ENCODE measurements at regions not wholly inside any gene's neighbourhood (a gene's known extent, or its start where the extent isn't known, plus 50 kb on each side); places are given as distances from the start of the nearest gene placed in this dataset.
"Not testable (repeated sequence)": the region's sequence is repeated elsewhere in the genome, so short reads cannot be mapped to it uniquely, and the experiment has no call there.

GRCh38 chr4:159791334-159791733 is 688.5 kb downstream of the RAPGEF2 start:
- no peak overlapping the region for H3K4me3 ChIP-seq (ENCODE audit: low read depth, low read length)
- no peaks in the 10 kb centered on the region for H3K9me3 ChIP-seq (ENCODE audit: control insufficient read depth, insufficient read depth, low read length)
- no peaks in the 10 kb centered on the region for H3K4me1 ChIP-seq (ENCODE audit: control insufficient read depth, insufficient read depth, low read length)
- H3K27me3 ChIP-seq (ENCODE audit: control insufficient read depth, insufficient read depth, low read length): no peaks in the 10 kb centered on the region
- H3K36me3 ChIP-seq (ENCODE audit: control insufficient read depth, insufficient read depth, low read length): no peaks in the 10 kb centered on the region
- no peak overlapping the region for H3K9ac ChIP-seq (ENCODE audit: low read depth, low read length)

DNA sequence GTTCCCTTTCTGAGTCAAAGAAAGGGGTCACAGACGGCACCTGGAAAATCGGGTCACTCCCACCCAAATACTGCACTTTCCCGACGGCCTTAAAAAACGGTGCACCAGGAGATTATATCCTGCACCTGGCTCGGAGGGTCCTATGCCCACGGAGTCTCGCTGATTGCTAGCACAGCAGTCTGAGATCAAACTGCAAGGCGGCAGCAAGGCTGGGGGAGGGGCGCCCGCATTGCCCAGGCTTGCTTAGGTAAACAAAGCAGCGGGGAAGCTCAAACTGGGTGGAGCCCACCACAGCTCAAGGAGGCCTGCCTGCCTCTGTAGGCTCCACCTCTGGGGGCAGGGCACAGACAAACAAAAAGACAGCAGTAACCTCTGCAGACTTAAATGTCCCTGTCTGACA is 701.7 kb downstream of the RAPGEF2 start:
- H3K9ac ChIP-seq (ENCODE audit: low read depth, low read length); H3K4me3 ChIP-seq (ENCODE audit: low read depth, low read length); H3K9me3 ChIP-seq (ENCODE audit: control insufficient read depth, insufficient read depth, low read length); H3K27me3 ChIP-seq (ENCODE audit: control insufficient read depth, insufficient read depth, low read length); H3K4me1 ChIP-seq (ENCODE audit: control insufficient read depth, insufficient read depth, low read length); H3K36me3 ChIP-seq (ENCODE audit: control insufficient read depth, insufficient read depth, low read length): not testable (repeated sequence)

- Histone ChIP-seq H3K4me1 (ENCODE audit: control insufficient read depth, insufficient read depth, low read length) (no peaks in the 10 kb centered on the region), H3K4me3 (ENCODE audit: low read depth, low read length) (no peak overlapping the region), H3K36me3 (ENCODE audit: control insufficient read depth, insufficient read depth, low read length) (no peaks in the 10 kb centered on the region), H3K9ac (ENCODE audit: low read depth, low read length) (no peak overlapping the region), H3K9me3 (ENCODE audit: control insufficient read depth, insufficient read depth, low read length) (no peaks in the 10 kb centered on the region), H3K27me3 (ENCODE audit: control insufficient read depth, insufficient read depth, low read length) (no peaks in the 10 kb centered on the region)
These were observed 720.9 kb downstream of the RAPGEF2 start for GRCh38 chr4:159823743-159824142.

DNA sequence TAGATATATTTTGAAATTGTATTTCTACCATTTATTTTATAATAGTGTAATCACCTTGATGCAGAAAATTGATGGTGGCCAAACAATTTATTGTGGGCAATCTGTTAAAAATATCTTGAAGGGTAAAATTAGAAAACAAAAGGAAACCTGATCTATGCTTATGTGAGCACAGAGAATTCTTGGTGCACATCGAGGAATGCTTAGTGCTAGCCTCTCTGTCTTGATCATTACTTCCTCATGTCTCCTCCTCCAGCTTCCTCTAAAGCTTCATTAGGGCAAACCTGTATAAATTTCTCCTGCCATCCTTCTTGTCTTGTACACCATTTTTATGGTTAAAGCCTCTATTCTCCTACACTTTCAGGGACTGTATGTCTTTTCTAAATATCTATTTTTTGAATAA is 725.8 kb downstream of the RAPGEF2 start:
- Histone ChIP-seq H3K9me3 (ENCODE audit: control insufficient read depth, insufficient read depth, low read length) (no peaks in the 10 kb centered on the region), H3K36me3 (ENCODE audit: control insufficient read depth, insufficient read depth, low read length) (no peaks in the 10 kb centered on the region), H3K9ac (ENCODE audit: low read depth, low read length) (no peak overlapping the region), H3K4me1 (ENCODE audit: control insufficient read depth, insufficient read depth, low read length) (no peaks in the 10 kb centered on the region), H3K4me3 (ENCODE audit: low read depth, low read length) (no peak overlapping the region), H3K27me3 (ENCODE audit: control insufficient read depth, insufficient read depth, low read length) (no peaks in the 10 kb centered on the region)

DNA sequence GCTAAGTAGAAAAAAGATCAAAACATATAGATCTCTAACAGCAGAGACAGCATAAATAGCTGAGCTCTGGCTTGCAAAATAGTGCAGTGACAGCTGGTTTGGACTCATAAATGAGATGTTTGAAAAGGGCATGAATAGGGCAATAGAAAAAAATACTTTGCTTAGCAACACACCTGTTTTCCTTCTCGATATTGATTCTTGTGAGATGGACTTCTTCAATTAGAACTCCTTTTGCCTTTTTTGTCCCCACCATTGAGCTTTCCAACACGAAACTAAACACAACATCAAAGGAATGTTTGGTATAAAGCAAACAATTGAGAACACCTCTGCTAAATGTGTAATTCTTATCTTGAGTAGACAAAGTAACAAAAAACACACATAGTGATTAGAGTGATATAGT is 726.3 kb downstream of the RAPGEF2 start:
- Histone ChIP-seq H3K27me3 (ENCODE audit: control insufficient read depth, insufficient read depth, low read length) (no peaks in the 10 kb centered on the region), H3K9ac (ENCODE audit: low read depth, low read length) (no peak overlapping the region), H3K4me1 (ENCODE audit: control insufficient read depth, insufficient read depth, low read length) (no peaks in the 10 kb centered on the region), H3K36me3 (ENCODE audit: control insufficient read depth, insufficient read depth, low read length) (no peaks in the 10 kb centered on the region), H3K9me3 (ENCODE audit: control insufficient read depth, insufficient read depth, low read length) (no peaks in the 10 kb centered on the region), H3K4me3 (ENCODE audit: low read depth, low read length) (no peak overlapping the region)

DNA sequence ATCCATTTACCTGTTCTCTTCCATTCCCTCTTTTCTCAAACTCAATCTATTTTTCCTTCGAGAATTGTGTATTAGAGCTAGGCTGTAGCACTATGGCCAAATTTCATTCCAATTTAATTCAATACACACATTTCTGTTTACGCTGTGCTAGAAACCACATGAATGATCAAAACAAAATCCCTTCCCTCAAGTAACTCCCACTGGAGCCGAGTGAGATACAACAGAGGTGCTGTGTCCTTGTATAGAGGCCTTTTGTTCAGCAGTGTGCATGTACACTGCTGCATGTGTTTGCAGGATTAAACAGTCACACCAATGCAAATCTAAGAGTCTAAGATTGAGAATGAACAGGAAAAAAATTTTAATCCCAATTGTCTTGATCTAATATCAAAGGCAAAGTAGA is 734.2 kb downstream of the RAPGEF2 start:
- no peaks in the 10 kb centered on the region for H3K36me3 ChIP-seq (ENCODE audit: control insufficient read depth, insufficient read depth, low read length)
- H3K9ac ChIP-seq (ENCODE audit: low read depth, low read length): no peak overlapping the region
- H3K4me1 ChIP-seq (ENCODE audit: control insufficient read depth, insufficient read depth, low read length): no peaks in the 10 kb centered on the region
- H3K4me3 ChIP-seq (ENCODE audit: low read depth, low read length): no peak overlapping the region
- H3K27me3 ChIP-seq (ENCODE audit: control insufficient read depth, insufficient read depth, low read length): no peaks in the 10 kb centered on the region
- no peaks in the 10 kb centered on the region for H3K9me3 ChIP-seq (ENCODE audit: control insufficient read depth, insufficient read depth, low read length)

GRCh38 chr4:159855731-159856130 is 752.9 kb downstream of the RAPGEF2 start:
- no peaks in the 10 kb centered on the region for H3K4me1 ChIP-seq (ENCODE audit: control insufficient read depth, insufficient read depth, low read length)
- no peak overlapping the region for H3K4me3 ChIP-seq (ENCODE audit: low read depth, low read length)
- H3K27me3 ChIP-seq (ENCODE audit: control insufficient read depth, insufficient read depth, low read length): no peaks in the 10 kb centered on the region
- no peaks in the 10 kb centered on the region for H3K36me3 ChIP-seq (ENCODE audit: control insufficient read depth, insufficient read depth, low read length)
- H3K9me3 ChIP-seq (ENCODE audit: control insufficient read depth, insufficient read depth, low read length): no peaks in the 10 kb centered on the region
- H3K9ac ChIP-seq (ENCODE audit: low read depth, low read length): no peak overlapping the region

DNA sequence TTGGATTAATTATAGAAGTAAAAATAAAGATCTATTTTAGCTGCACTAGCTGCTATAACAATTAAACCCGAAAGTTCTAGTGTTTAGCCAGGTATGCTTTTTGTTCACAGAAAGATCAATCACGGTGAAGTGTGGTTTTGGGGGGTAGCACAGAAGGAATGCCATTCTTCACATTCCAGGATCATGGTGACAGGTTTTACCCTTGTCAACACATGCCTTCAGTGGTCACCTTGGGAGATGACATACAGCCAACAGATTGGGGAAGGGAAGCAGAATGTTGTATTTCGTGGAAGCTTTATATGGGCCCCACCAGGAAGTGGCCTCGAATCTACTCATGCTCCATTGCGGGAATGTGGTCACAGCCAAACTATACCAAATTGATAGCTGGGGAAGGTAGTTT is 753.6 kb downstream of the RAPGEF2 start:
- H3K36me3 ChIP-seq (ENCODE audit: control insufficient read depth, insufficient read depth, low read length): no peaks in the 10 kb centered on the region
- no peaks in the 10 kb centered on the region for H3K4me1 ChIP-seq (ENCODE audit: control insufficient read depth, insufficient read depth, low read length)
- H3K27me3 ChIP-seq (ENCODE audit: control insufficient read depth, insufficient read depth, low read length): no peaks in the 10 kb centered on the region
- no peak overlapping the region for H3K4me3 ChIP-seq (ENCODE audit: low read depth, low read length)
- no peaks in the 10 kb centered on the region for H3K9me3 ChIP-seq (ENCODE audit: control insufficient read depth, insufficient read depth, low read length)
- no peak overlapping the region for H3K9ac ChIP-seq (ENCODE audit: low read depth, low read length)

DNA sequence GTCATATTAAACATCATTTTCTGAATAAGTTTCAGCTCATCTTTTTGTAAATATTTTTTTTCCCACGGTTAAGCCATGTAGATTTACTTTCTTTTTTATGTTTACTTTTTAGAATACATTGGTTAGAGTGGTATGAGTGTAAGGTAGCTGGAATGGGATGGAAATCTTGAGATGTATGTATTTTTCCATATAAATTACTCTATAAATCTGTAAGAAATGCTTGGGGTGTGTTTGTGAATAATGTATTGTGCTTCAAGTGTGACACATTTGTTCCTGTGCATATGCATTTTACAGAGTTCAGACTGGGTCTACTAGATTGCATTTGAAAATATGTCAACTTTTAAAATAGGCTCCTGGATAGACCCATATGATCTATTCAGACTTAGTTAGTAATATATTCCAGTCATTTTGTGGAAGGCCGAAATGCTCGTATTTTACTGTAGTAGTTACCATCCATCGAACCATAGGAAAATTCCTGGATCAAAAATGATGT is 756.8 kb downstream of the RAPGEF2 start:
- no peaks in the 10 kb centered on the region for H3K9me3 ChIP-seq (ENCODE audit: control insufficient read depth, insufficient read depth, low read length)
- H3K27me3 ChIP-seq (ENCODE audit: control insufficient read depth, insufficient read depth, low read length): no peaks in the 10 kb centered on the region
- no peaks in the 10 kb centered on the region for H3K36me3 ChIP-seq (ENCODE audit: control insufficient read depth, insufficient read depth, low read length)
- no peak overlapping the region for H3K4me3 ChIP-seq (ENCODE audit: low read depth, low read length)
- no peak overlapping the region for H3K9ac ChIP-seq (ENCODE audit: low read depth, low read length)
- H3K4me1 ChIP-seq (ENCODE audit: control insufficient read depth, insufficient read depth, low read length): no peaks in the 10 kb centered on the region

GRCh38 chr4:159860945-159861344 is 758.1 kb downstream of the RAPGEF2 start:
- no peak overlapping the region for H3K4me3 ChIP-seq (ENCODE audit: low read depth, low read length)
- H3K9ac ChIP-seq (ENCODE audit: low read depth, low read length): no peak overlapping the region
- H3K4me1 ChIP-seq (ENCODE audit: control insufficient read depth, insufficient read depth, low read length): no peaks in the 10 kb centered on the region

DNA sequence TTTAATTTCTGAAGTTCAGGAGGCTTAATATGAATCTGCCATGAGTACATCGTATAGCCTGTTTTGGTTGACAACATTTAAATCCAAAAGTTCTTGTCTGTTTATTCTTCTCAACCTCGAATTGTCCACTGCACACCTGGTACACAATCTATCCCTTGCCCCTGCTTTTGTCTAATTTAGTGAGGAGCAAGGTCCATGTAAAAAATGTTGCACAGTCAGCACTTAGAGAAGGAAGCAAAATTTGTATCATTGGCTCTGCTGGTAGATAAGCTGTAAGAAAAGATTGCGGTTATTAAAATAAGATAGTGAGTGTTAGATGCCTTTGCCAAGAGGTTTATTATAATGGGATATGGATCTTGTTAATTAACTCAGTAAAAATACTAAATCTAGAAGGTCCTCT is 761.5 kb downstream of the RAPGEF2 start:
- no peaks in the 10 kb centered on the region for H3K9me3 ChIP-seq (ENCODE audit: control insufficient read depth, insufficient read depth, low read length)
- no peaks in the 10 kb centered on the region for H3K4me1 ChIP-seq (ENCODE audit: control insufficient read depth, insufficient read depth, low read length)
- H3K36me3 ChIP-seq (ENCODE audit: control insufficient read depth, insufficient read depth, low read length): no peaks in the 10 kb centered on the region
- no peak overlapping the region for H3K4me3 ChIP-seq (ENCODE audit: low read depth, low read length)
- H3K27me3 ChIP-seq (ENCODE audit: control insufficient read depth, insufficient read depth, low read length): no peaks in the 10 kb centered on the region
- no peak overlapping the region for H3K9ac ChIP-seq (ENCODE audit: low read depth, low read length)

More at GRCh38 chr4:159860945-159861344, 758.1 kb downstream of the RAPGEF2 start:
- no peaks in the 10 kb centered on the region for H3K27me3 ChIP-seq (ENCODE audit: control insufficient read depth, insufficient read depth, low read length)
- no peaks in the 10 kb centered on the region for H3K9me3 ChIP-seq (ENCODE audit: control insufficient read depth, insufficient read depth, low read length)
- no peaks in the 10 kb centered on the region for H3K36me3 ChIP-seq (ENCODE audit: control insufficient read depth, insufficient read depth, low read length)

DNA sequence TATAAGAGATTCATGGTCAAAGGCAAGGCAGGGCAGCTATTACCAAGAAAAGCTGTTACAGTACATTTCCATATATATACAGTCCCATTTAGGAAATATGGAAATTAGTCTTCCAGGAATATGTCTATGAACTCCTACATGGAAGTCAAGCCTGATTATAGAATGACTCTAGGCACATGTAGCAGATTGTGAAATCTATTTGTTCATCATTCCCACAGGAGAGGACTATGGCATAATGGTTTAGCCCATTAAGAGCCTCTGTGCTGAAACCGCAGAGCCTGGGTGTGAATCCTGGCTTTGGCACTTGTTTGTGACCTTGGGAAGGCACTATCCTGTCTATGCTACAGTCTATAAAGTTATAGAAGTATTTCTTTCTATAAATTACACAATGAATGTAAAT is 764.8 kb downstream of the RAPGEF2 start:
- Histone ChIP-seq H3K9me3 (ENCODE audit: control insufficient read depth, insufficient read depth, low read length) (no peaks in the 10 kb centered on the region), H3K4me1 (ENCODE audit: control insufficient read depth, insufficient read depth, low read length) (no peaks in the 10 kb centered on the region), H3K36me3 (ENCODE audit: control insufficient read depth, insufficient read depth, low read length) (no peaks in the 10 kb centered on the region), H3K27me3 (ENCODE audit: control insufficient read depth, insufficient read depth, low read length) (no peaks in the 10 kb centered on the region), H3K9ac (ENCODE audit: low read depth, low read length) (no peak overlapping the region), H3K4me3 (ENCODE audit: low read depth, low read length) (no peak overlapping the region)

GRCh38 chr4:159868936-159869335 is 766.1 kb downstream of the RAPGEF2 start:
- H3K4me3 ChIP-seq (ENCODE audit: low read depth, low read length); H3K4me1 ChIP-seq (ENCODE audit: control insufficient read depth, insufficient read depth, low read length); H3K36me3 ChIP-seq (ENCODE audit: control insufficient read depth, insufficient read depth, low read length); H3K27me3 ChIP-seq (ENCODE audit: control insufficient read depth, insufficient read depth, low read length); H3K9me3 ChIP-seq (ENCODE audit: control insufficient read depth, insufficient read depth, low read length); H3K9ac ChIP-seq (ENCODE audit: low read depth, low read length): not testable (repeated sequence)

Data from iPS-15b (cell line).